AML-193 (cell line): ENCODE measurements at regions not wholly inside any gene's neighbourhood (a gene's known extent, or its start where the extent isn't known, plus 50 kb on each side); places are given as distances from the start of the nearest gene placed in this dataset.
"Not testable (repeated sequence)": the region's sequence is repeated elsewhere in the genome, so short reads cannot be mapped to it uniquely, and the experiment has no call there.

Experiments
- DNase-seq, 2 experiments: peaks; one replicate each; lab custom pipeline; 2025; lab: John Stamatoyannopoulos, UW

- DNase-seq: no peak
These were observed 219.2 kb downstream of the FGFR2 start for GRCh38 chr10:121379013-121379412.

- DNase-seq: no peak
These were observed 218.0 kb downstream of the FGFR2 start for GRCh38 chr10:121380211-121380610.

- not testable (repeated sequence) for DNase-seq
These were observed 216.2 kb downstream of the FGFR2 start for GRCh38 chr10:121382029-121382520.

- no peak for DNase-seq
These were observed 213.1 kb downstream of the FGFR2 start for GRCh38 chr10:121385136-121385535.

DNA sequence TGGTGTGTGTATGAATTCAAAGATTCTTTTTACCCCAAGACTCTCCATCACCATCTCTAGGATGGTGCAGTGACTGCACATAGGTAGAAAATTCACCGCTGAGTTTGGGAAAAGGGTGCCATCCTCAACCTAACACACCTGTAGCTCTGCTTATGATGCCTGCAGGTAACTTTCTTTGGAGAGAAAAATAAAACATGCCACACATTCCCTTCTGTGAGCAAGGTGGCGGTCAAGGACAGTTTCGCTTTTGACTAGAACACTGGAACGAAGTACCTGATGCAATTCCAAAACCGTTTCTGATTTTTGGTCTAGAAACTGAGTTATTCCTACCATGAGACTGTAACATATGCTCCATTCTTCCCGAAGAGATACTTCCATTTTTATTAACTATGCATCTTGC, 205.6 kb downstream of the FGFR2 start:
- DNase-seq: no peak

DNA sequence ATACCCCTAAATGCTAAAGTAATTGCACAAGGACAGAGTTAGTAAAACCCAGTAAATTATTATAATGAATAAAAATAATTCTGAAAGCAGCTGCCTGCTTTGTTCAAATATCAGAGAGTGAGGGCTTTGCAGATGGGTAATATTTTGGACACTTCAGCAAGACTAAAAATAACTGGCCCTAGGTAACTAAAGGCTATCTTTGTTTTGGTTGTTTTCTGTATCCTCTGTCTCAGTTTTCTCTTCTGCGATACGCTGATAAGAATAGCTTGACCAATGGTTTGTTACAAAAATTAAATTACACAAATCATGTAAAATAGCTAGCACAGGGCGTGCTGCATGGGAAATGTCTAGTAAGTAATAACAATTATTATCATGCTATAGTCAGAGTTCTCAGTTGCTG, 204.7 kb downstream of the FGFR2 start:
- DNase-seq: no peak

GRCh38 chr10:121400507-121400906, 197.7 kb downstream of the FGFR2 start:
- DNase-seq: not testable (repeated sequence)

- no peak for DNase-seq
These were observed 194.7 kb downstream of the FGFR2 start for GRCh38 chr10:121403527-121403926.

DNA sequence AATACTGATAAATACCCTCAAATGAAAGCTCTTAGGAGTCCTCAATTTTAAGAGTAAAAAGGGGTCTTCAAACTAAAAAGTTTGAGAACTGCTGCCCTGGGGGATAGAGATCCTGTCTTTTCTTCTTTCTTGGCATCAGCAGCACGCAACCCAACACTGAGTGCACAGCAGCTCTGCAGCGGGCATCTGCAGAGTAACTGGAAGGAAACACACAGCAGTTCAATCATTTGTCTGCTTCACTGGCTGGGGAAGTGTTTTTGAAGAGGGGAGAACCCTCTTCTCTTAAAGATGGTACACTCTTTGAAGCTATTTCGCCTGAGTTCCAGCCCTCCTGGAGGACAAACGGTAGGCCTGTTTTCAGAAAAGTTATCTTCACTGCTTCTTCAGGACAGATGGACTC, 193.6 kb downstream of the FGFR2 start:
- DNase-seq: no peak

DNA sequence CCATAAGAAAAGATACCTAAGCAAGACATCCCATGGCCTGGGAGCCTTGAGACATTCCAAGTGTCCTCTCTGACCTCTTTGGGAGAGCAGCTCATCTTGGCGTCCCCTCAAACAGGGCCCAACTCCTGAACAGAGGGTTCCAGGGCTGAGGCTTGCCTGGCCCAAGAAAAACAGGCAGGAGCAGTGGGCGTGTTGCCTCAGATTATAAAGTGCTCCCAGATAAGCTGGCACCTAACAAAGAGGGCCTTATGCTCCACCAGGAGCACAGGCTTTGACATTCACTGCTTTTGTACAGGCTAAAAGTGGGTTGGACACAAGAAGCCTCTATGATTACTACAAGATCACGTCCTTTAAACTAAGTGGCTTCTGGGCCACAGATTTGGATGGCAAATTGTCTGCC, 193.1 kb downstream of the FGFR2 start:
- DNase-seq: no peak

DNA sequence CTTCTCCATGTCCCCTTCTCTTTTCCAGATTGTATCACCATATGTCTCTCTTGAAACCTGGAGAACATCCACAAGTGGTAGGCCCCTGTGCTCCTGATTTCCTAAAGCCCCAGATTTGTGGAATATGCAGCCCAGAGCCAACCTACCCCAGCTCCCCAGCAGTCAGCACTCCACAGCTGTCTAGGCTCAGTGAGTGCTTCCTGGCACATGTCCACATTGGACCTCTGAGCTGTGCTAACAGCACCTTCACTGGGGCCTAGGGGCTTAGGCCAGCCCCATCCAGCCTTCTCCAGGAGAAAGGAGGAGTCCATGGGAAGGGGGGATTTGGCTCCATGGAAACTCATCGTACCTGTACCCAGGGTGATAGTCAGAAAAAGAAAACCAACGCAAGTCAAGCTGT, 192.7 kb downstream of the FGFR2 start:
- no peak for DNase-seq

- no peak for DNase-seq
These were observed 192.3 kb downstream of the FGFR2 start for GRCh38 chr10:121405953-121406352.

GRCh38 chr10:121406823-121407545, 191.3 kb downstream of the FGFR2 start:
- no peak for DNase-seq

DNA sequence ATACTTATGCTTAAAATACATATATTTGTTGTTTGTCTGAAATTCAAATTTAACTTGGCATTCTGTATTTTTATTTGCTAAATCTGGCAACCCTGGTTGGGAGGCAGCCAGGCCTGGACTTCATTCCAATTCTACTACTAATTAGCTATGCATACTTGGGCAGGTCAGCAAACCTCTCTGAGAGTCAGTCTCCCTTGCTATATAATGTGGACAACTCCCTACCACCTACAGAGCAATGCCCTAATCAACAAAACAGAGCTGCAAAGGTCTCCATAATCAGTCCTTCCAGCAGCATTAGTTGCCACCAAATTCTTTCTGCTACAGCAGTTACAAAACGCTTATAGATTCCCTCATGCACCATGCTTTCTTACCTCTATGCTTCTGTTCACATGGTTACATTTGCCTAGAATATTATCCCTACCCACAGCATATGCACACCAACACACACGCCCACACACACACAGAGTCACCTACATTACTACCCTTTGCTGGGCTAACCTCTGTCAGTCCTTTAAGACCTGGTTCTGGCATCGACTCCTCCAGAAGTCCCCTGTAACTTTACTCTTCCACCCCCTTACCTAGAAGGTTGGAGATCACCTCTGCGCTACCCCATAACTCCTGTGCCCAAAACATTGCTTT, 188.7 kb downstream of the FGFR2 start:
- DNase-seq: no peak

DNA sequence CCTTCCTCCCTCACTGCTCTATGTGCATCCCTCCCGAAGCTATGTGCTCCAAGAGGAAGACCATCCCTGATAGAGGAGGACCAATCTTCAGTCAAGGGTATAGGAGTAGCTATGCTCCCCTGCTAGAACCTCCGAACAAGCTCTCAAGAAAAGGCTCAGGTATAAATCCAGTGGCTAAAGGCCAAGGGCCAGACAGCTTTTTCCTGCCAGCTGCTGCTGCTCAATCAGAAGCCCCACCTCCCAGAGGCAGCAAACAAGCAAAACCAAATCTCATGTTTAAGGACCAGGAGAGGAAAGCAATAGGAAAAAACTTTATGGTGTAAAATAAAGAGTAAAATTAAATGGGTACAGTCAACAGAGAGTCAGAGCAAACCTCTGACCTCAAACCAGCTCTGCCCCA, 187.2 kb downstream of the FGFR2 start:
- no peak for DNase-seq

DNA sequence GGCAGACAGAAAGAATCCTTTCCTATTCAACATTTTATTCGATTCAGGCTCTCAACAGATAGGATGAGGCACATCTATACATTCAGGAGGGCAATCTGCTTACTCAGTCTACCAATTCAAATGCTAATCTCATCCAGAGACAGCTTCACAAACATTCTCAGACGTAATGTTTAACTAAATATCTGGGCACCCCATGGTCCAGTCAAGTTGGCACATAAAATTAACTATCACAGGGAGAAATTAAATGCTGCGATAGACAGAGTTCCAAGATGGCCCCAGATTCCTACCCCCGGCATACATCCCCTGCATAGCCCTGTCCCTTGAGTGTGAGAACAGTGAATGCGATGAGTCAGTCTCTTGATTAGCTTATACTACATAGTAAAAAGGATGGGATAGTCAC, 184.3 kb downstream of the FGFR2 start:
- no peak for DNase-seq

DNA sequence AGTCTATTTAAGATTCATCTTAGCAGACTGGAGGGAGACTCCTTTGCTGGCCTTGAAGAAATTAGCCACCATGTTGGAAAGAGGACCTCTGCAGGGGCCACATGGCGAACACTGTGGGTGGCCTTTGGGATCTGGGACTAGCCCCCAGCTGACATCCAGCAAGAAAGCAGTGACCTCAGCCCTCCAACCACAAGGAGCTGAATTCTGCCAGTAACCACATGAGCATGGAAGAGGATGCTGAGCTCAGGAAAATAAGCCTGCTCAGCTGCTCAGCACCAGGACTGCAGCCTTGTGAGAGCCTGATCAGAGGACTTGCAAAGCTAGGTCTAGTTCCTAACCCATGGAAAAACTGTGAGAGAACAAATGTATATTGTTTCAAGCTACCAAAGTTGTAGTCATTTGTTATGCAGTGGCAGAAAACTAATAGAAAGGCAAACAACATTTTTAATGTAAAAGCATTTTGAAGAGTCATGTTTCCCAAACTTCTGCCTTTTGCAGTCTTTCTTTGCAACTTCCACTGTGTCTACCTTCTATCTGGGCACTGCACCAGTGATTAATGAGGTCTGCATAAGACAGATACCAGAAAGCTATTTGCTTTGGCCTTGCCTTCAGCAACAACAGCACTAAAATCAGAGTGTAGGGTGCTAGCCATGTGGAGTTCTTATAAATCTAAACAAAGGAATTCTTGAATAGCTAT, 183.7 kb downstream of the FGFR2 start:
- no peak for DNase-seq

GRCh38 chr10:121415063-121415399, 183.2 kb downstream of the FGFR2 start:
- DNase-seq: no peak

GRCh38 chr10:121416071-121416470, 182.2 kb downstream of the FGFR2 start:
- no peak for DNase-seq

DNA sequence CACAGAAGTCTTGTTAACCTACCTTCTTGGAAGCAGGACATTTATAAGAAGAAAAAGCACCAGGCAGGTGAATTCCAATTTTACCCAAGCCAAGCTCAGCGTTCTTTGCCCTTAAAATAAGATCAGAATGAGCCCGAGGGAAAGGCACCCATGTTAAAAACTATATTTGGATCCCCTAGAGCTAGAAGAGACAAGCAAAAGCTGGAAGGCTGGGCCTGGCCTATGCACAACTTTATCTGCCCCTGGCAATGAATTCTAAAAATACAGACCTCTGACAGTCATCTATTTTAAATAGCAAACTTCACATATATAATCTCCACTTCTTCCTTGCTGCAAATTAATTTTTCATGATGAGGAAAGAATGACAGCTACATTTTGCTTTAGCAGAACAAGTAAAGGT, 180.9 kb downstream of the FGFR2 start:
- DNase-seq: no peak

- DNase-seq: no peak
These were observed 180.0 kb downstream of the FGFR2 start for GRCh38 chr10:121418126-121418777.

GRCh38 chr10:121420006-121420405, 178.2 kb downstream of the FGFR2 start:
- DNase-seq: no peak

DNA sequence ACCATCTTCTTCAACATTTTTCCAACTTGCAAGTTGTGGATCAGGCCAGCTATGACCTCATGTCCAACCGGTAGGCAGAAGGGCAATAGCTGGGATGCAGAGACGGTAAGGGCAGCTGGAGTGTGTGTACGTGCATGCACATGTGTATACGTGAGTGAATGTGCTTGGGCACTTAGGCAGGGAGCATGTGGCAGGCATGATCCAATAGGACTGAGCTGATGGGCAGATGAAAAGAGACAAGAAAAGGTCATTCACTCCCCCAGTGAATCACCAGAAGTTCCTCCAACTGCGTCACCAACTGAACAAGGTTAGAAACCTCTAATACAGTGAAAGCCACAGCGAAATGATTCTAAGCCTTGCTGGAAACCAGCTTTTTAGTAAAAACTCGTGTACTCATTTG, 176.1 kb downstream of the FGFR2 start:
- no peak for DNase-seq
